Tibial nerve (tissue), 3 donors: ENCODE measurements at regions not wholly inside any gene's neighbourhood (a gene's known extent, or its start where the extent isn't known, plus 50 kb on each side); places are given as distances from the start of the nearest gene placed in this dataset.

Experiments used
- POLR2A ChIP-seq, 2 donors: fragments of 450-650 bp; IDR thresholded peaks; one replicate each; pipeline ENCODE4 v1.6.1; 2017; ENCODE audit warnings: antibody characterized with exemption in 2 of 2, mild to moderate bottlenecking in 2 of 2, moderate library complexity in 2 of 2
- TF ChIP-seq, protein P1 (sequence below), 5 experiments: fragments of 200-600 bp in 3 of 5; fragments of 450-650 bp in 2 of 5; sonication (generic) in 3 of 5; IDR thresholded peaks; one replicate each; pipeline ENCODE4 v1.5.1; 2016 to 2019; ENCODE audit warnings: antibody characterized with exemption in 5 of 5, mild to moderate bottlenecking in 3 of 5, moderate library complexity in 2 of 5

DNA sequence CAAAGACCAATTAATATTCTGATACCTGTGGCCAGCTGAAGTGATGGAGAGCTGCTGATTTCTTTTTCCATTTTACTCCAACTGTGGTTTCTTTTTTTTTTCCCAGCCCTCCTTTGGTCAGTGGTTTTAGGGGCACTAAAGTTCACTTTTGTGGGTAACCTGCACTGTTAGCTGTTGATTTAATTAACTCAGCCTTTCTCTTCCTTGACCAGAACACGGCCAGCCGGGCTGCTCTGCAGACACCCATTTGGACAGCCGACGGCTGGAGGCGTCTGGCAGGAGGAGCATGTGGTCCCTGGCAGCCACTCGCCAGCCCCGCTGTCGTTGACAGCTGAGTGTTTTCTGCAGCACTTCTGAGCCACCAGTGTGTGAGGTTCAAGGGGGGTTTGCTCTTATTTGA is 136.2 kb upstream of the RUNX3 start:
- TF ChIP-seq, protein P1, sequence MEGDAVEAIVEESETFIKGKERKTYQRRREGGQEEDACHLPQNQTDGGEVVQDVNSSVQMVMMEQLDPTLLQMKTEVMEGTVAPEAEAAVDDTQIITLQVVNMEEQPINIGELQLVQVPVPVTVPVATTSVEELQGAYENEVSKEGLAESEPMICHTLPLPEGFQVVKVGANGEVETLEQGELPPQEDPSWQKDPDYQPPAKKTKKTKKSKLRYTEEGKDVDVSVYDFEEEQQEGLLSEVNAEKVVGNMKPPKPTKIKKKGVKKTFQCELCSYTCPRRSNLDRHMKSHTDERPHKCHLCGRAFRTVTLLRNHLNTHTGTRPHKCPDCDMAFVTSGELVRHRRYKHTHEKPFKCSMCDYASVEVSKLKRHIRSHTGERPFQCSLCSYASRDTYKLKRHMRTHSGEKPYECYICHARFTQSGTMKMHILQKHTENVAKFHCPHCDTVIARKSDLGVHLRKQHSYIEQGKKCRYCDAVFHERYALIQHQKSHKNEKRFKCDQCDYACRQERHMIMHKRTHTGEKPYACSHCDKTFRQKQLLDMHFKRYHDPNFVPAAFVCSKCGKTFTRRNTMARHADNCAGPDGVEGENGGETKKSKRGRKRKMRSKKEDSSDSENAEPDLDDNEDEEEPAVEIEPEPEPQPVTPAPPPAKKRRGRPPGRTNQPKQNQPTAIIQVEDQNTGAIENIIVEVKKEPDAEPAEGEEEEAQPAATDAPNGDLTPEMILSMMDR (IDR thresholded peaks at IDR 0.05): no peak
- no peak for TF ChIP-seq POLR2A (IDR thresholded peaks at IDR 0.05)
